ENCODE measurements at regions not wholly inside any gene's neighbourhood (a gene's known extent, or its start where the extent isn't known, plus 50 kb on each side); places are given as distances from the start of the nearest gene placed in this dataset.
"Not testable (repeated sequence)": the region's sequence is repeated elsewhere in the genome, so short reads cannot be mapped to it uniquely, and the experiment has no call there.

- H3K4me1 ChIP-seq (ENCODE audit: control insufficient read depth, extremely low read depth, insufficient read depth, low read length); H3K9ac ChIP-seq (ENCODE audit: control insufficient read depth, extremely low read depth, insufficient read depth, low read length); H3K9me3 ChIP-seq (ENCODE audit: control insufficient read depth, low read depth, low read length); H3K36me3 ChIP-seq (ENCODE audit: control insufficient read depth in 2 of 2, extremely low read depth in 1 of 2, insufficient read depth in 2 of 2, low read length in 2 of 2); H3K9me1 ChIP-seq (ENCODE audit: control insufficient read depth, extremely low read depth, insufficient read depth, low read length); H2AFZ ChIP-seq (ENCODE audit: control insufficient read depth, low read length); H3K79me2 ChIP-seq (ENCODE audit: control insufficient read depth, insufficient read depth, low read length); dilution Hi-C loops (cut with MboI; ENCODE audit: extremely low pct_ligation_motif_present, low sequenced_read_pairs); H3K27me3 ChIP-seq (ENCODE audit: control insufficient read depth, extremely low read depth, insufficient read depth, low read length); H3K27ac ChIP-seq (ENCODE audit: control insufficient read depth, insufficient read depth, low read length); FAIRE-seq; H4K20me1 ChIP-seq (ENCODE audit: control insufficient read depth, extremely low read depth, insufficient read depth, low read length); DNase-seq (ENCODE audit: low read depth, low spot score); H3K4me2 ChIP-seq (ENCODE audit: control insufficient read depth, extremely low read depth, insufficient read depth, low read depth, low read length): not testable (repeated sequence)
- peak overlapping the region in 1 of 3 experiments; percentile 25 for H3K4me3 ChIP-seq (ENCODE audit: control insufficient read depth in 2 of 3, extremely low read depth in 1 of 3, insufficient read depth in 2 of 3, low read depth in 1 of 3, low read length in 3 of 3)
Observed at GRCh38 chr9:64016845-64017406, 1268.1 kb downstream of the FOXD4L5 start.

DNA sequence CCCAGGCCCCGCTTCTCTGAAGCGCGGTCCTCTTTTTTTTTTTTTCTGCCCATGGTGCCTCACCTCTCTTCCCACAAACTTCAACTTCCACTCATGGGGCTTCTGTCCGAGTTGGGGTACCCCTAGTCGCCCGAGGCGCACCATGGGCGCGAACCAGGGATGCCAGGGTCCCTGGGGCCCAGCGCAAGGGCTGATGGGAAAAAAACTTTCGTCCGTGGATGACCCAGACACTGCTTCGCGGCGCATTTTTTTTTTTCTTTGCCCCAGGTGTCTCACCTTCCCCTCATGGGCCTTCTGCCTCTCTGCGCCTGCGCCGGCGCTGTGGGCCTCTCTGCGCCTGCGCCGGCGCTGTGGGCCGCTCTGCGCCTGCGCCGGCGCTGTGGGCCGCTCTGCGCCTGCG is 1268.8 kb downstream of the FOXD4L5 start:
- H3K4me2 ChIP-seq (ENCODE audit: control insufficient read depth, extremely low read depth, insufficient read depth, low read depth, low read length); H3K79me2 ChIP-seq (ENCODE audit: control insufficient read depth, insufficient read depth, low read length); dilution Hi-C loops (cut with MboI; ENCODE audit: extremely low pct_ligation_motif_present, low sequenced_read_pairs); H2AFZ ChIP-seq (ENCODE audit: control insufficient read depth, low read length); H3K9ac ChIP-seq (ENCODE audit: control insufficient read depth, extremely low read depth, insufficient read depth, low read length); H3K9me3 ChIP-seq (ENCODE audit: control insufficient read depth, low read depth, low read length); H3K27ac ChIP-seq (ENCODE audit: control insufficient read depth, insufficient read depth, low read length); DNase-seq (ENCODE audit: low read depth, low spot score); H4K20me1 ChIP-seq (ENCODE audit: control insufficient read depth, extremely low read depth, insufficient read depth, low read length); FAIRE-seq; H3K36me3 ChIP-seq (ENCODE audit: control insufficient read depth in 2 of 2, extremely low read depth in 1 of 2, insufficient read depth in 2 of 2, low read length in 2 of 2); H3K27me3 ChIP-seq (ENCODE audit: control insufficient read depth, extremely low read depth, insufficient read depth, low read length); H3K4me1 ChIP-seq (ENCODE audit: control insufficient read depth, extremely low read depth, insufficient read depth, low read length); H3K9me1 ChIP-seq (ENCODE audit: control insufficient read depth, extremely low read depth, insufficient read depth, low read length): not testable (repeated sequence)
- peak overlapping the region in 1 of 3 experiments; percentile 31 for H3K4me3 ChIP-seq (ENCODE audit: control insufficient read depth in 2 of 3, extremely low read depth in 1 of 3, insufficient read depth in 2 of 3, low read depth in 1 of 3, low read length in 3 of 3)

GRCh38 chr9:64015136-64015535 is 1269.9 kb downstream of the FOXD4L5 start:
- H3K4me3 ChIP-seq (ENCODE audit: control insufficient read depth in 2 of 3, extremely low read depth in 1 of 3, insufficient read depth in 2 of 3, low read depth in 1 of 3, low read length in 3 of 3) = no peak overlapping the region
- no peaks in the 10 kb centered on the region for H3K4me1 ChIP-seq (ENCODE audit: control insufficient read depth, extremely low read depth, insufficient read depth, low read length)
- no peaks in the 10 kb centered on the region for H3K9me3 ChIP-seq (ENCODE audit: control insufficient read depth, low read depth, low read length)
- H3K79me2 ChIP-seq (ENCODE audit: control insufficient read depth, insufficient read depth, low read length) = no peaks in the 10 kb centered on the region
- dilution Hi-C loops (cut with MboI; ENCODE audit: extremely low pct_ligation_motif_present, low sequenced_read_pairs) = no loop called here
- H3K36me3 ChIP-seq (ENCODE audit: control insufficient read depth in 2 of 2, extremely low read depth in 1 of 2, insufficient read depth in 2 of 2, low read length in 2 of 2) = no peaks in the 10 kb centered on the region
- DNase-seq (ENCODE audit: low read depth, low spot score) = no peak
- no peak overlapping the region for H3K4me2 ChIP-seq (ENCODE audit: control insufficient read depth, extremely low read depth, insufficient read depth, low read depth, low read length)
- no peaks in the 10 kb centered on the region for H4K20me1 ChIP-seq (ENCODE audit: control insufficient read depth, extremely low read depth, insufficient read depth, low read length)
- H3K27me3 ChIP-seq (ENCODE audit: control insufficient read depth, extremely low read depth, insufficient read depth, low read length) = no peaks in the 10 kb centered on the region
- FAIRE-seq = no peak
- no peak overlapping the region for H3K27ac ChIP-seq (ENCODE audit: control insufficient read depth, insufficient read depth, low read length)
- no peaks in the 10 kb centered on the region for H3K9me1 ChIP-seq (ENCODE audit: control insufficient read depth, extremely low read depth, insufficient read depth, low read length)
- H2AFZ ChIP-seq (ENCODE audit: control insufficient read depth, low read length) = no peak overlapping the region
- TF ChIP-seq, protein P1, sequence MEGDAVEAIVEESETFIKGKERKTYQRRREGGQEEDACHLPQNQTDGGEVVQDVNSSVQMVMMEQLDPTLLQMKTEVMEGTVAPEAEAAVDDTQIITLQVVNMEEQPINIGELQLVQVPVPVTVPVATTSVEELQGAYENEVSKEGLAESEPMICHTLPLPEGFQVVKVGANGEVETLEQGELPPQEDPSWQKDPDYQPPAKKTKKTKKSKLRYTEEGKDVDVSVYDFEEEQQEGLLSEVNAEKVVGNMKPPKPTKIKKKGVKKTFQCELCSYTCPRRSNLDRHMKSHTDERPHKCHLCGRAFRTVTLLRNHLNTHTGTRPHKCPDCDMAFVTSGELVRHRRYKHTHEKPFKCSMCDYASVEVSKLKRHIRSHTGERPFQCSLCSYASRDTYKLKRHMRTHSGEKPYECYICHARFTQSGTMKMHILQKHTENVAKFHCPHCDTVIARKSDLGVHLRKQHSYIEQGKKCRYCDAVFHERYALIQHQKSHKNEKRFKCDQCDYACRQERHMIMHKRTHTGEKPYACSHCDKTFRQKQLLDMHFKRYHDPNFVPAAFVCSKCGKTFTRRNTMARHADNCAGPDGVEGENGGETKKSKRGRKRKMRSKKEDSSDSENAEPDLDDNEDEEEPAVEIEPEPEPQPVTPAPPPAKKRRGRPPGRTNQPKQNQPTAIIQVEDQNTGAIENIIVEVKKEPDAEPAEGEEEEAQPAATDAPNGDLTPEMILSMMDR (optimal IDR thresholded peaks at IDR 0.05 in 1 of 3, IDR thresholded peaks at IDR 0.05 in 1 of 3, conservative IDR thresholded peaks at IDR 0.05 in 1 of 3; ENCODE audit: extremely low read depth in 1 of 3, insufficient read depth in 2 of 3, low read length in 3 of 3) = no peak
- TF ChIP-seq EZH2 (IDR thresholded peaks at IDR 0.05; ENCODE audit: low read length) = no peak
- H3K9ac ChIP-seq (ENCODE audit: control insufficient read depth, extremely low read depth, insufficient read depth, low read length) = no peak overlapping the region

- H3K9me1 ChIP-seq (ENCODE audit: control insufficient read depth, extremely low read depth, insufficient read depth, low read length); H3K79me2 ChIP-seq (ENCODE audit: control insufficient read depth, insufficient read depth, low read length); H3K9ac ChIP-seq (ENCODE audit: control insufficient read depth, extremely low read depth, insufficient read depth, low read length); DNase-seq (ENCODE audit: low read depth, low spot score); H3K4me2 ChIP-seq (ENCODE audit: control insufficient read depth, extremely low read depth, insufficient read depth, low read depth, low read length); H3K9me3 ChIP-seq (ENCODE audit: control insufficient read depth, low read depth, low read length); H4K20me1 ChIP-seq (ENCODE audit: control insufficient read depth, extremely low read depth, insufficient read depth, low read length); H3K27ac ChIP-seq (ENCODE audit: control insufficient read depth, insufficient read depth, low read length); H3K4me1 ChIP-seq (ENCODE audit: control insufficient read depth, extremely low read depth, insufficient read depth, low read length); H3K27me3 ChIP-seq (ENCODE audit: control insufficient read depth, extremely low read depth, insufficient read depth, low read length); dilution Hi-C loops (cut with MboI; ENCODE audit: extremely low pct_ligation_motif_present, low sequenced_read_pairs); H3K36me3 ChIP-seq (ENCODE audit: control insufficient read depth in 2 of 2, extremely low read depth in 1 of 2, insufficient read depth in 2 of 2, low read length in 2 of 2); H2AFZ ChIP-seq (ENCODE audit: control insufficient read depth, low read length); H3K4me3 ChIP-seq (ENCODE audit: control insufficient read depth in 2 of 3, extremely low read depth in 1 of 3, insufficient read depth in 2 of 3, low read depth in 1 of 3, low read length in 3 of 3); FAIRE-seq: not testable (repeated sequence)
Observed at GRCh38 chr9:64014386-64015091, 1270.5 kb downstream of the FOXD4L5 start.
